ENCODE measurements at regions not wholly inside any gene's neighbourhood (a gene's known extent, or its start where the extent isn't known, plus 50 kb on each side); places are given as distances from the start of the nearest gene placed in this dataset.

DNA sequence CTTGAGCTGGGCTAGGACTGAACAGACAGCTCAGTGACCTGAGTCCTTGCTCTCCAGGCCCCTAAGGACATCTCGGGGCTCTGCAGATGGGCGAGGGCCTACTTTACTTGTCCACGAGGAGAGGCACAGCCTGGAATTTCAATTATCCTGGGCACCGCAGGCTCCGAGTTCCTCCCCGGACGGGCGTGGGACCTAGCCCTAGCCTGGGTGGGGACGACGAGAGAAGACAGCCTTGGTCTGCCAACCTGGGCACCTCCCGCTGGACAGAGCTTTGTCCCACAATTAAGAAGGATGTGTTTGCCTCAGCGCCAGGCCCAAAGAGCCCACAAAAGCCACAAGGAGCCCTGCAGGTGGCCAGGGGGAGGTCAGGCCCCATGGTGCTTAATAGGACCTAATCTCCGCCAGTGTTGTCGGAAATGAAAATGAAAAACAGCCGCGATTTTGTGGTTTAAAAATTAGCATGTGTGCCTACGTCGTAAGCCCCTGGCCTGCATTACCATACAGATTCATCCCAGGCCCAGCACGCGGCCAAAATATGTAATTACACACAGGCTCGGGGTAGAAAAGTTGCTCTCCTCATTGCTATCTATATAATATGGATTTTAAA lies 51.4 kb upstream of the LHX1 start:
- no peak for TF ChIP-seq CBX5 (IDR thresholded peaks at IDR 0.05; ENCODE audit: low read depth, low read length)
- TF ChIP-seq TAF1 (IDR thresholded peaks at IDR 0.05; ENCODE audit: low read depth, low read length), result no peak
- TF ChIP-seq, protein P1, sequence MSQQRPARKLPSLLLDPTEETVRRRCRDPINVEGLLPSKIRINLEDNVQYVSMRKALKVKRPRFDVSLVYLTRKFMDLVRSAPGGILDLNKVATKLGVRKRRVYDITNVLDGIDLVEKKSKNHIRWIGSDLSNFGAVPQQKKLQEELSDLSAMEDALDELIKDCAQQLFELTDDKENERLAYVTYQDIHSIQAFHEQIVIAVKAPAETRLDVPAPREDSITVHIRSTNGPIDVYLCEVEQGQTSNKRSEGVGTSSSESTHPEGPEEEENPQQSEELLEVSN (IDR thresholded peaks at IDR 0.05), result no peak
- no peak for TF ChIP-seq JUN (IDR thresholded peaks at IDR 0.05; ENCODE audit: low read depth, low read length)
- TF ChIP-seq, protein P2, sequence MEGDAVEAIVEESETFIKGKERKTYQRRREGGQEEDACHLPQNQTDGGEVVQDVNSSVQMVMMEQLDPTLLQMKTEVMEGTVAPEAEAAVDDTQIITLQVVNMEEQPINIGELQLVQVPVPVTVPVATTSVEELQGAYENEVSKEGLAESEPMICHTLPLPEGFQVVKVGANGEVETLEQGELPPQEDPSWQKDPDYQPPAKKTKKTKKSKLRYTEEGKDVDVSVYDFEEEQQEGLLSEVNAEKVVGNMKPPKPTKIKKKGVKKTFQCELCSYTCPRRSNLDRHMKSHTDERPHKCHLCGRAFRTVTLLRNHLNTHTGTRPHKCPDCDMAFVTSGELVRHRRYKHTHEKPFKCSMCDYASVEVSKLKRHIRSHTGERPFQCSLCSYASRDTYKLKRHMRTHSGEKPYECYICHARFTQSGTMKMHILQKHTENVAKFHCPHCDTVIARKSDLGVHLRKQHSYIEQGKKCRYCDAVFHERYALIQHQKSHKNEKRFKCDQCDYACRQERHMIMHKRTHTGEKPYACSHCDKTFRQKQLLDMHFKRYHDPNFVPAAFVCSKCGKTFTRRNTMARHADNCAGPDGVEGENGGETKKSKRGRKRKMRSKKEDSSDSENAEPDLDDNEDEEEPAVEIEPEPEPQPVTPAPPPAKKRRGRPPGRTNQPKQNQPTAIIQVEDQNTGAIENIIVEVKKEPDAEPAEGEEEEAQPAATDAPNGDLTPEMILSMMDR (IDR thresholded peaks at IDR 0.05; ENCODE audit: control extremely low read depth in 1 of 3, insufficient read depth in 1 of 3, low read depth in 1 of 3, low read length in 3 of 3), result no peak
- no peak for TF ChIP-seq GTF2F1 (IDR thresholded peaks at IDR 0.05; ENCODE audit: borderline replicate concordance, low read depth, low read length)
- TF ChIP-seq SP1 (IDR thresholded peaks at IDR 0.05; ENCODE audit: low read depth, low read length), result no peak
